ENCODE measurements at regions not wholly inside any gene's neighbourhood (a gene's known extent, or its start where the extent isn't known, plus 50 kb on each side); places are given as distances from the start of the nearest gene placed in this dataset.

GRCh38 chr10:121661451-121661851 is 63.2 kb upstream of the FGFR2 start:
- no peak for DNase-seq

- no peak for DNase-seq
Observed at GRCh38 chr10:121659236-121659635, 61.0 kb upstream of the FGFR2 start.

- DNase-seq: no peak
Observed at GRCh38 chr10:121658611-121659010, 60.4 kb upstream of the FGFR2 start.

- no peak for DNase-seq
Observed at GRCh38 chr10:121658111-121658510, 59.9 kb upstream of the FGFR2 start.

- no peak for DNase-seq
Observed at GRCh38 chr10:121655254-121656144, 57.3 kb upstream of the FGFR2 start.

DNA sequence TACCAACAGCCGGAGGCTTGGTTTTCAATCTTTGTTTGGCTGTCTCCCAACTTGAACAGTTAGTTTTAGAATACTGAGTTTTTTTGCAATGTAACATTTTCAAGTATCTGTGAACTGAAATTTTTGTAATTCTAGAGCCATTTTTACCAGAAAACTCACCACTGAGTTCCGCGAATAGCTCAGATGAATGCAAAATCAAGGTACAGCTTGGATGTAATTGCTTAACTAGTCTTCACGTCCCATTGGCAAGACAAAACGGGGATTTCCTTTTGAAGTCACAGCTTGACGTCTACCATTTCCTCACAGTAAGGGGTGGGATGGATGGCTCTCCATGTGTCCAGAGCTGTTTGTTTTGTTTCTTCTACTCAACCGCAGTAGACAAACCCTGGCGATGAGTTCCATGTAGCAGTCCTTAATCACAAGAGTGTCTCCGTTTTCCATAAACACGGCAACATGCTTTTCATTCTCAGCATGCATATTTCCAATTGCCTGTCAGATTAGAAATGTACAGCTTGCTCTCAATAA is 55.8 kb upstream of the FGFR2 start:
- DNase-seq: no peak

DNA sequence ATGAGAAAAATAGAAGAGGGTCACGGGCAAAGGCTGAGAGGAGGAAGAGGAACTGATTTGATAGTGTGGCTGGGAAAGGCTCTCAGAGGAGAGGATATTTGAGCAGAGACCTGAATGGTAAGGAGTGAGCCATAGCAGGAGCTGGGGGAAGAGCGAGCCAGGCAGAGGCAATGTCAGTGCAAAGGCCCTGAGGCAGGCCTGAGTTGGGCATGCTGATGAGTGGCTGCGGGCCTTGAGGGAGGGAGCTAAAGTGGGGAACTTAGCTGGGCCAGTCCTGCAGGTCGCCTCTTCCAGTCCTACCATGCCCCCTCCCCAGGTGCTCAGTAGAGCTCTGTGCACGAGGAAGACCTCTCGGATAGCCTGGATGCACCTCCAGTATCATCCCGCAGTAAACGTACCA is 55.4 kb upstream of the FGFR2 start:
- DNase-seq: no peak

GRCh38 chr10:121648493-121648892 is 50.2 kb upstream of the FGFR2 start:
- no peak for DNase-seq

DNA sequence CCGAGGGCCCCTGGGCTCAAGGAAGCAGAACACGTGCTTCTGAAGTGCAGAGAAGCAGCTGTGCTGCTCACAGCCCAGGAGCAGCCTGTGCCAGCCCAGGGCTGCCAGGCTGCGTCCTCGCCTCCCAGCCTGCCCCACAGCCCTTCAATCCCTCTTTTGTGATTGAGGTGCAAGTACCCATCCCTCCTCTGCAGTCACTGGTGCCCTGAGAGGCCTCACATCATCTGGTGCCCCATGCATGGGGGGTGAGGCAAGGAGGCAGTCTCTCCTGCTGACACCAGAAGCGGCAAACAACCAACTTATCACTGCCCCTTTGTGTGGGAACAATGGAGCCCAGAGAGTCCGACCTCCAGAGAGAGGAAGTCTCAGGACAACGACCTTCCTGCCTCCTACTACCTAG is 49.8 kb upstream of the FGFR2 start:
- DNase-seq: no peak

Data from NCI-H526 (cell line).